Cerebellar nuclear complex (tissue), 1 donor: ENCODE measurements at regions not wholly inside any gene's neighbourhood (a gene's known extent, or its start where the extent isn't known, plus 50 kb on each side); places are given as distances from the start of the nearest gene placed in this dataset.

Experiments
- DNase-seq, 2 experiments: peaks; one replicate each; lab custom pipeline; 2025; lab: John Stamatoyannopoulos, UW

GRCh38 chr2:146807568-146808168 is 1037.2 kb upstream of the ACVR2A start:
- DNase-seq = no peak

- no peak for DNase-seq
These were observed 1038.3 kb upstream of the ACVR2A start for GRCh38 chr2:146806364-146807005.

GRCh38 chr2:146804288-146804687 is 1040.5 kb upstream of the ACVR2A start:
- no peak for DNase-seq

- DNase-seq = no peak
These were observed 1042.9 kb upstream of the ACVR2A start for GRCh38 chr2:146801886-146802285.

GRCh38 chr2:146786396-146786795 is 1058.4 kb upstream of the ACVR2A start:
- no peak for DNase-seq

GRCh38 chr2:146785101-146785500 is 1059.7 kb upstream of the ACVR2A start:
- DNase-seq = no peak

- DNase-seq = no peak
These were observed 1060.2 kb upstream of the ACVR2A start for GRCh38 chr2:146784602-146785001.

GRCh38 chr2:146777181-146777580 is 1067.6 kb upstream of the ACVR2A start:
- DNase-seq = no peak

- DNase-seq = no peak
These were observed 1068.2 kb upstream of the ACVR2A start for GRCh38 chr2:146776596-146776995.

GRCh38 chr2:146771531-146771930 is 1073.3 kb upstream of the ACVR2A start:
- DNase-seq = no peak

GRCh38 chr2:146764301-146764700 is 1080.5 kb upstream of the ACVR2A start:
- no peak for DNase-seq

GRCh38 chr2:146762786-146763185 is 1082.0 kb upstream of the ACVR2A start:
- DNase-seq = no peak

- no peak for DNase-seq
These were observed 1090.2 kb upstream of the ACVR2A start for GRCh38 chr2:146754606-146755005.

- no peak for DNase-seq
These were observed 1096.8 kb upstream of the ACVR2A start for GRCh38 chr2:146748046-146748445.

- no peak for DNase-seq
These were observed 1103.6 kb upstream of the ACVR2A start for GRCh38 chr2:146741260-146741659.

- DNase-seq = no peak
These were observed 1110.0 kb upstream of the ACVR2A start for GRCh38 chr2:146734821-146735190.

GRCh38 chr2:146734042-146734820 is 1110.6 kb upstream of the ACVR2A start:
- no peak for DNase-seq

GRCh38 chr2:146730882-146731281 is 1113.9 kb upstream of the ACVR2A start:
- no peak for DNase-seq

- DNase-seq = no peak
These were observed 1123.3 kb upstream of the ACVR2A start for GRCh38 chr2:146721486-146721885.

GRCh38 chr2:146720170-146720569 is 1124.7 kb upstream of the ACVR2A start:
- no peak for DNase-seq

- DNase-seq = no peak
These were observed 1128.2 kb upstream of the ACVR2A start for GRCh38 chr2:146716591-146716990.

GRCh38 chr2:146709004-146709403 is 1135.8 kb upstream of the ACVR2A start:
- DNase-seq = no peak

GRCh38 chr2:146701183-146701582 is 1143.6 kb upstream of the ACVR2A start:
- DNase-seq = no peak
